AG09309 (cell line): ENCODE measurements at regions not wholly inside any gene's neighbourhood (a gene's known extent, or its start where the extent isn't known, plus 50 kb on each side); places are given as distances from the start of the nearest gene placed in this dataset.

Experiments
- DNase-seq: peaks from one replicate; pipeline ENCODE4 v3.0.0-alpha.2; 2010; ENCODE audit warnings: low read depth
- H3K4me3 ChIP-seq: 2 replicates; pipeline ENCODE4 v1.5.1; 2011; ENCODE audit warnings: mild to moderate bottlenecking, low read depth, low read length, moderate library complexity; ENCODE audit not compliant: control insufficient read depth
- TF ChIP-seq, protein P1 (sequence below): IDR thresholded peaks from 2 replicates; pipeline ENCODE4 v1.5.1; 2011; ENCODE audit warnings: mild to moderate bottlenecking, low read depth, low read length, inconsistent platforms; ENCODE audit not compliant: insufficient read depth, control insufficient read depth; ENCODE audit errors: missing control alignments

- H3K4me3 ChIP-seq = no peak overlapping the region
- TF ChIP-seq, protein P1, sequence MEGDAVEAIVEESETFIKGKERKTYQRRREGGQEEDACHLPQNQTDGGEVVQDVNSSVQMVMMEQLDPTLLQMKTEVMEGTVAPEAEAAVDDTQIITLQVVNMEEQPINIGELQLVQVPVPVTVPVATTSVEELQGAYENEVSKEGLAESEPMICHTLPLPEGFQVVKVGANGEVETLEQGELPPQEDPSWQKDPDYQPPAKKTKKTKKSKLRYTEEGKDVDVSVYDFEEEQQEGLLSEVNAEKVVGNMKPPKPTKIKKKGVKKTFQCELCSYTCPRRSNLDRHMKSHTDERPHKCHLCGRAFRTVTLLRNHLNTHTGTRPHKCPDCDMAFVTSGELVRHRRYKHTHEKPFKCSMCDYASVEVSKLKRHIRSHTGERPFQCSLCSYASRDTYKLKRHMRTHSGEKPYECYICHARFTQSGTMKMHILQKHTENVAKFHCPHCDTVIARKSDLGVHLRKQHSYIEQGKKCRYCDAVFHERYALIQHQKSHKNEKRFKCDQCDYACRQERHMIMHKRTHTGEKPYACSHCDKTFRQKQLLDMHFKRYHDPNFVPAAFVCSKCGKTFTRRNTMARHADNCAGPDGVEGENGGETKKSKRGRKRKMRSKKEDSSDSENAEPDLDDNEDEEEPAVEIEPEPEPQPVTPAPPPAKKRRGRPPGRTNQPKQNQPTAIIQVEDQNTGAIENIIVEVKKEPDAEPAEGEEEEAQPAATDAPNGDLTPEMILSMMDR = no peak
Observed at GRCh38 chr20:16975682-16976081, 227.5 kb downstream of the OTOR start.

GRCh38 chr20:16978497-16978896 lies 230.3 kb downstream of the OTOR start:
- DNase-seq = no peak
- H3K4me3 ChIP-seq = no peak overlapping the region
- TF ChIP-seq, protein P1 = no peak

More at GRCh38 chr20:16975682-16976081, 227.5 kb downstream of the OTOR start:
- DNase-seq = no peak

DNA sequence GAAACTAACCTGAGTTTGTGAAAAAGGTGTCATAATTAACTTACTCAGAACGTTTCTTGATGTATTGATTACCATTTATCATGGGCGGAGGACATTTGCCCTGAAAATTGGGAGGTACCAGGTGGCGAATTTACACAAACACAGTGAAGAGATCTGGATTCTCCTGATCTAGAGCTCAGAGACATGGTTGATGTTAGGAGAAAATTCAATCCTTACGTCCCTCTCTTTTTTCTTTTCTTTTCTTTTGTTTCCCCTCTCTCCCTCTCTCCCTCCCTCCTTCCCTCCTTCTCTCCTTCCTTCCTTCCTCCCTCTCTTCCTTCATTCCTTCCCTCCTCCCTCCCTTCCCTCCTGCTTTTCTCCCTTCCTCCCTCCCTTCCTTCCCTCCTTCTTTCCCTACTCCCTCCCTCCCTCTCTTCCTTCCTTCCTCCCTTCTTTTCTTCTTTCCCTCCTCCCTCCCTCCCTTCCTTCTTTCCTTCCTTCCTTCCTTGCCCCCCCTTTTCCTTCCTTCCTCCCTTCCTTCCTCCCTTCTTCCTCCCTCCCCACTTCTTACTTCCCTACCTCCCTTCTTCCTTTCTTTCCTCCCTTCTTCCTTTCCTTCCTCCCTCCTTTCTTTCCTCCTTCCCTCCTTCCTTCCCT lies 234.1 kb downstream of the OTOR start:
- DNase-seq = no peak
- TF ChIP-seq, protein P1 = no peak
- no peak overlapping the region for H3K4me3 ChIP-seq

- no peak for DNase-seq
- H3K4me3 ChIP-seq = no peak overlapping the region
- TF ChIP-seq, protein P1 = no peak
Observed at GRCh38 chr20:16984481-16984880, 236.3 kb downstream of the OTOR start.

DNA sequence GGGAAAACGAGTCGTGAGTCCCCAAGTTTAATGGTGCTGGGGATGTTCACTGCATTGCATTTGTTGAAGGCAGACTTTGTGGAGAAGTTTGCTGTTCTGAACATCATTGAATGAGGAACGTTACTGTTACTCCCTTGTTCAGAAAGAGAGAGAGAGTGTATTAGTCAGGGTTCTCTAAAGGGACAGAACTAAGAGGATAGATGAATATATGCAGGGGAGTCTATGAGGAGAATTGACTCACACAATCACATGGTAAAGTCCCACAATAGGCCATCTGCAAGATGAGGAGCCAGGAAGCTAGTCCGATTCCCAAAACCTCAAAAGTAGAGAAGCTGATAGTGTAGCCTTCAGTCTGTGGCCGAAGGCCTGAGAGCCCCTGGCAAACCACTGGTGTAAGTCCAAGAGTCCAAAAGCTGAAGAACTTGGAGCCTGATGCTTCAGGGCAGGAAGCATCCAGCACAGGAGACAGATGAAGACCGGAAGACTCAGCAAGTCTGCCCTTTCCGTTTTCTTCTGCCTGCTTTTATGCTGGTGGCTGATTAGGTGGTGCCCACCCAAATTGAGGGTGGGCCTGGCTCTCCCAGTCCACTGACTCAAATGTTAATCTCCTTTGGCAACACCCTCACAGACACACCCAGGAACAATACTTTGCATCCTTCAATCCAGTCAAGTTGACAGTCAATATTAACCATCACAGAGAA lies 223.5 kb upstream of the PCSK2 start:
- no peak overlapping the region for H3K4me3 ChIP-seq
- TF ChIP-seq, protein P1 = no peak
- no peak for DNase-seq

GRCh38 chr20:17010181-17010580 lies 216.7 kb upstream of the PCSK2 start:
- no peak overlapping the region for H3K4me3 ChIP-seq
- TF ChIP-seq, protein P1 = no peak
- no peak for DNase-seq
